HG03354 (cell line): ENCODE measurements at regions not wholly inside any gene's neighbourhood (a gene's known extent, or its start where the extent isn't known, plus 50 kb on each side); places are given as distances from the start of the nearest gene placed in this dataset.
"Not testable (repeated sequence)": the region's sequence is repeated elsewhere in the genome, so short reads cannot be mapped to it uniquely, and the experiment has no call there.

Source experiments
- ATAC-seq: cut with Tn5 transposase; IDR thresholded peaks from one replicate; pipeline ENCODE4 v1.9.1; 2021; ENCODE audit warnings: mild to moderate bottlenecking; ENCODE audit not compliant: unreplicated experiment, poor library complexity, severe bottlenecking

DNA sequence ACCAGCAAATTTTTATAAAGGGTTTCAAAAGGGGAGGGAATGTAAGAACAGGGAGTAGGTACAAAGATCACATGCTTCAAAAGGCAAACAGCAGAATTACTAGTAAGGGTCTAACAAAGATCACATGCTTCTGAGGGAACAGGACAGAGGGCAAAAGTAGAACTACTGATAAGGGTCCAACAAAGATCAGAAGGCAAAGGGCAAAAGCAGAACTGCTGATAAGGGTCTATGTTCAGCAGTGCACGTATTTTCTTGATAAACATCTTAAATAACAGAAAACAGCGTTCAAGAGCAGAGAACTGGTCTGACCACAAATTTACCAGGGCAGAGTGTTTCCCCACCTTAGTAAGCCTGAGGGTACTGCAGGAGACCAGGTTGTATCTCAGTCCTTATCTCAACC, 469.5 kb upstream of the PIK3R1 start:
- ATAC-seq: no peak

DNA sequence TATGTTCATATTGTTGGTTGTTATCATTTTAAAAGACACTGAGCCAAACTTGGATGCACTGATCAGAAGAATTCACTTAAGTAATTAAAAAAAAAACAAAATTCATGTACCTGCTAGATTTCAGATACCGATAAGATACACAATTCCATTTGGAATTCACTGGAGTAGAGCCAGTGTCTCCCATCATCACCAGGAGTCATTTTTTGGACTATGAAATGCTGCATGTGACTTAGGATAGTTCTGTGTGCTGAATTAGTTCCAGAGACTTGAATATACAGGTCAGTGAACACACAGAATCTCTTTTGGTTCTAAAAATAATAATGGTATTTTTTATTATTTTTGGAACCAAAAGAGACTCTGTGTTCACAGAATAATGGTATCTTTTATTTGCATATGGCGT, 482.6 kb upstream of the PIK3R1 start:
- no peak for ATAC-seq

DNA sequence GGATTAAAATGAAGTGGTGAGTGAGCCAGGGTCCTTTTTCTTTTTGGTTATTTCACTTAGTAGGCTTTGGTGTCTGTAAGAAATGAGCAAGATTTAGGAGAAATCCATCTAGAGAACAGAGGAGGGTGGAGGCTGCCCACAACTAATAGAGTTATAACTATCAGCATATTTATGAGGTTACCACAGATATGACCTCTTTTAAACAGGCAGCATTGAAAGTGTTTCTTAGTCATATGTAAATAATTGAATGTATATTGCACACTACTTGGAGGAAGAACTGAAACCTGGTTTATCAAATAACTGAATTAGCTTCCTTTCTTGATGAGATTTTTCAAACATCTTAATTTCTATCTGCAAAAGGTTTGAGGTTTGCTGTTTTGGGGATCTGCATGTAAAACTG, 483.1 kb upstream of the PIK3R1 start:
- no peak for ATAC-seq

DNA sequence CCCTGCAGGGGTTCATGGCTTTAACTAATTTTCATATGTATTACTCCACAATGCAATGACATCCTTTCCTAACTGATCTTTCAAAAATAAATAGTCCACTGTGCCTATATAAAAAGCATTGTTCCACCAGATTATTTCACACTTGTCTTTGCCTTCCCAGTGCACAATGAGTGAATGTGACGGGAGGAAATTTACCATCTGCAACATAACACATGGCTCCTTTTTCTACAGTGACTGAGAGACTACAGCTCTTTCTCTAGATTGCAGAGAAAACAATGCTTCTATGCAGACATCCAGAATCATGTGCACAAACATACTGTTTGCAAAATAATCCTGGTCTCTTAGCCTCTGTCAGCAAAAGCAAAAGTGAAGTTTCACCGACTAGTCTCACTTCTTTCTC, 483.7 kb upstream of the PIK3R1 start:
- ATAC-seq: no peak

DNA sequence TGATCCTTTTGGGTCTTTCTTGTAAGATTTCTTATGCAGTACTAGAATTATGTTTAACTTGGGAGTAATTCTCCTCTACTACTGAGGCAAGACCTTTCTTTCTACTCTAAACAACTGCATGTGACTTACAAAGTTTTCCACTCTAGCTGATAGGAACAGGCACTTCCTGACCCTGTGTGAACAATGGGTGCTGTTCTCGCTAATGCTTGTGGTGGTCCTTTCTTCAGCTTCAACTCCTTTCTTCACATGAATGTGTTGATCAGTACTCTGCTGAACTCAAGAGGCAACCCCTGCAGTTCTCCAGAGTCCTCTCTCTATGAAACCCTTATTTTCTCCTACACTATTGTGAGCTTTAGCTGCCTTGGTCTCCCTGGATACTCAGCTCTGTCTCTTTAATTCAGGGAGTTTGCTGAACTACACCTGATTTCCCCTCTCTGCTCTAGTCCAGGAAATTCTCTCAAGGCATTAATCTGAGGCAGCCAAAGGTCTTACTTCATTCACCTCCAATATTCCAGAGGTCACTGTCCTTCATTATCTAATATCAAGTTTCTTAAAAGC, 484.6 kb upstream of the PIK3R1 start:
- no peak for ATAC-seq

DNA sequence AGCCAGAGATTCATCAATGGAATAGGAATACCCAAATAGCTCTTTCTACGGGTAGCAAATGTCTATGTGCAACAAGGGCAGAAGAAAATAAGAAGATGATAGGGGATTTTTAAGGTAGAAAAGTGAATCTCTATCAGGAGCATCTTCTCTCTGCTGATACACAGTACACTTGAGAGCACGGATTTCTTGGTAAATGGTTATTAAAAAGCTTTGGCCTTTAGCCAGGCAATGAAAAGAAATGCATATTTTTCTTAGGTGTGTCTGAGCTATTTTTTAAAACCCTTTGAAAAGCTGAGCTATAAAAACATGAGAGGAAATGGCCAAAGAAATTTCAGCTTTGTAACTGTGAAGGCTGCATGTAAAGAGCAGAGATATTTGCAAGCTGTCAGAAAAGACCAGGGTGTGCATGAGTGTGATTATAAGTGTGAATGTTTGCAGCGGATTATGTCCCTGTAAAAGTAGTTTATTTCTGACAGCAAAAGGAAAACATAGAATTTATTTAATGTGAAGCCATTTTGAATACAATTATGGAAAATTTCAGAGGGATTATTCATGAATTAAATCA, 487.1 kb upstream of the PIK3R1 start:
- no peak for ATAC-seq

DNA sequence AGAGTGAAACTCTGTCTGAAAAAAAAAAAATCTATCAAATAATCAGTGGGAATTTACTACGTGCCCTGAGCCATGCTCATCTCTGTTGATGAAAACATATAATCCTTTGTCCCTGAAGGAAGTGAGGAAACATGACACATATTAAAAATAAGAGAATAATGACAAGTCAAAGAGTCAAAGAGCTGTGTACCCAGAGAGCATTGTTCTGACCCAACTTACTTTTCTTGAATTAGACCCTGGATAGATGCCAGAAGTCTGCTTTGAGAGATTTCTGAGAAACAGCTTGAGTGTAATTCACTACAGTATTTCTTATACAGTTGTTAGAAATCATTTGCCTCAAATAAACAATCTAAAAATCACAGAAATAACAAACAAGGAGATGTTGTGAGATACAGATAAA, 490.0 kb upstream of the PIK3R1 start:
- ATAC-seq: no peak

DNA sequence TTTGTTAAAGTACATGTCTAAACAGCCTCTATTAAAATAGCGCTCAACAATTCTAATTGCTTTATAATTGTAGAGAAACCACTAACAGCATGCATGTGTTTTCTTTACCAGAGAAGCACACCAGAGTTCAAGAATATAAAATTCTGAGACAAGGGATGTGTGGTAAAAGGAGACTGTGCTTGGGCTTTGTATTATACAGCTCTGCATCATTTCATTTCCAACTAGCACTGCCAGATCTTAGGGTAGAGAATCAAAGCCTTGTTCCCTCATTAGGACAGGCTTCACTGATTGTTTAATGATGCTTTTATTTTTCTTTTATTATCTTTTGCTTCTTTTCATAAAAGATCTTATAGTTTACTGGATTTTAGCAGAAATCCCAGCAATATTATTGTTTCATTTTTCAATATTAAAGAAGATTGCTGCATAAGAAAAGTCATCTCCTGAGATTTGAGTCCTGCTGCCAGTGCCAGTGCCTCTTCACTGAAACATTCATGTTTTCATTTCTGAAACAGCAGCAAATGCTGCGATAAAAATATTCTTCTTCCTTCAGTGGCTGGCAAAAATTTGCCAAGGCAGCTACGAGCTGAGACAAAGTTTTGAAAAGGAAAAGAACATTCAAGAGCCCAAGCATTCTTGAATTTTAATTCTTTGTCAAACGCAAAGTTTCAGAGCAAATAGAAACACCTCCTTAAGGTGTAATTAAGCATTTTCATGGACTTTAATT, 491.0 kb upstream of the PIK3R1 start:
- no peak for ATAC-seq

DNA sequence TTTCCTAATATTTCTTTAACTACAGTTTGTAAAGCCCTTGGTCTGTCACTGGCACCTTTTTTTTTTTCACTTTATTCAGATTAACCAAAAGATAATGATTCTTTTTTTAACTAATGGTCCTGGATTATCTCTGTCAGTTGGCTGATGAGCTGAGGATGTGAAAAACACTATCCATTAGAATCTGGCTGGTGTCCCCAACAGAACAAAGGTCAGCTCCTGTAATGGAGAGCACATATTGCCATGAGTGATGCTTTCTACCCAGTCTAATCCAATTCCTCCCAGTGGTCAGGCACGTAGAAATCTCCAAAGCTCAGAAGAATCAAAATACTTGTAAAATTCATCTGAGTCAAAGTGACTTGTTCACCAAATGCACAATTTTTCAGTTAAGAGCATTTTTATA, 491.7 kb upstream of the PIK3R1 start:
- no peak for ATAC-seq

DNA sequence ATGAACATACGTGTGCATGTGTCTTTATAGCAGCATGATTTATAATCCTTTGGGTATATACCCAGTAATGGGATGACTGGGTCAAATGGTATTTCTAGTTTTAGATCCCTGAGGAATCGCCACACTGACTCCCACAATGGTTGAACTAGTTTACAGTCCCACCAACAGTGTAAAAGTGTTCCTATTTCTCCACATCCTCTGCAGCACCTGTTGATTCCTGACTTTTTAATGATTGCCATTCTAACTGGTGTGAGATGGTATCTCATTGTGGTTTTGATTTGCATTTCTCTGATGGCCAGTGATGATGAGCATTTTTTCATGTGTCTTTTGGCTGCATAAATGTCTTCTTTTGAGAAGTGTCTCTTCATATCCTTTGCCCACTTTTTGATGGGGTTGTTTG, 493.0 kb upstream of the PIK3R1 start:
- not testable (repeated sequence) for ATAC-seq

DNA sequence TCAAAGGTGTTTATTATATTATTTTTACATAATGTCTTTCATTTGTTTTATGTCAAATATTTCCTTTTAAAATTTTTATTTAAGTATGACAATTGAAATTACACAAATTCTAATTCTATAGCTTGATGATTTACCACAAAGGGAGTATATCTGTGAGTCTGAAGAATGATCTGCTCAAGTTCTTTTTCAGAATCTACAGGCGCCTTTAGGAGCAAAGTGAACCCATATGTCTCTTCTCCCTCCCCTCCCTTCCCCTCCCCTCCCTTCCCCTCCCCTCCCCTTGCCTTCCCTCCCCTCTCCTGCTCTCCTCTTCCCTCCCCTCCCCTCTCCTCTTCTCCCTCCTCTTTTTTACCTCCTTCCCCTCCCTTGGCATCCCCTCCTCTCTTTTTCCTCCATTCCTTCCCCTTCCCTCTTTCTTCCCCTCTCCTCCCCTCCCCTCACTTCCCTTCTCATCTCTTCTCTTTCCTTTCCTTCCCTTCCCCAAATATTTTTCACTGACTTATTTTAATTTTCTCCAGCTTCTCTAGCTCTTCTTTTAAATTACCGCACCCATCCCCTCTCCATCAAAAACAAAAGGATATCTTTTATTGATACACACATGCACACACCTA, 495.3 kb upstream of the PIK3R1 start:
- no peak for ATAC-seq

DNA sequence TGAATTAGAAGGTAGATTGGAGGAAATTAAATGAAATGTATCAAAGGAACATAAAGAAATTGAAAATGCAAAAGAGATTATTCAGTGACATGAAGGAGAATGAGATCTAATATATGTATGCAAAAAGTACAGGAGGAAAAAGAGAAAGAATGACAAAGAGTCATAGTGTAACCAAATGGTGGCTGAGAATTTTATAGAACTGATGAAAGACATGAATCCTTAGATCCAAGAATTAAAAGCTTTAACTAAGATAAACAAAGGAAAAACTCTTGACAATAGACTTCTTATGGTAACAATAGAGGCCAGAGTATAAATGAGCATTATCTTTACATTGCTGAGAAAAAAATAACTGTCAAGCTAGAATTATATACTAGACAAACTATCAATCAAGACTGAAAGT, 505.4 kb upstream of the CD180 start:
- no peak for ATAC-seq

DNA sequence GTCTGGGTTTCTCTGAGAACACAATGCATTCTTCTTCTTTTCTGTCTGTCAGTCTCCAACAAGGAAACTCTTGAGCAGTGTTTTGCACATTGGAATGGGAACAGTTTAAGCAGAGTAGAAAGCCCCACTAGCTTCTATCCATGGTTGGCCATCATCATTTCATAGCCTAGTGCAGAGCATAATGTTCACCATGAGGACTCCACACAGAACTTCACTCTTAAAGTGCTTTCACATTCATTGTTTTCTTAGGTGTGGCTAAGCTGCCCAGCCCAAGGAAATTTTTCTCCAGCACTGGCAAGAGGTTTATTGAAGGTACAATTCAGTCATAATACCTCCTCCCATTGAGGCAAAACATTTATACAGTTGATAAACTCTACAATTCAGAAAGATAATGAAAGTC, 503.0 kb upstream of the CD180 start:
- no peak for ATAC-seq

DNA sequence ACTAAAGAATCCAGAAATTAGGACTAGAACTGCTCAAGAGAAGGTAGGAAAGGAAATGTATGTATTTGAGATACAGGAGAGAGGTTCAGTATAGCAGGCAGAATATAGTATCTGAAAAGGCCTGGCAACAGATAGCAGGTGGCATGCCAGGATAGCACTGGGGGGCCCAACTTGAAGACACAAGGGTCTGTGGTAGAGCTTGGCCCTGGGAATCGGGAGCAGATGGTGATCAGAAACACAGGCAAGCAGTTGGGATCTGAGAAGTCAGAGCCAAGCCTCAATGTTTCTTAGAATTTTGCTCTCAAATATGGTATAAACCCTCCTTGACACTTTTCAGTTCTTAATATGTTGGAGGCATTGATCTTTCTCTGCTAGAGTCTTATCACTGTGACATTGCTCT, 499.8 kb upstream of the CD180 start:
- no peak for ATAC-seq

DNA sequence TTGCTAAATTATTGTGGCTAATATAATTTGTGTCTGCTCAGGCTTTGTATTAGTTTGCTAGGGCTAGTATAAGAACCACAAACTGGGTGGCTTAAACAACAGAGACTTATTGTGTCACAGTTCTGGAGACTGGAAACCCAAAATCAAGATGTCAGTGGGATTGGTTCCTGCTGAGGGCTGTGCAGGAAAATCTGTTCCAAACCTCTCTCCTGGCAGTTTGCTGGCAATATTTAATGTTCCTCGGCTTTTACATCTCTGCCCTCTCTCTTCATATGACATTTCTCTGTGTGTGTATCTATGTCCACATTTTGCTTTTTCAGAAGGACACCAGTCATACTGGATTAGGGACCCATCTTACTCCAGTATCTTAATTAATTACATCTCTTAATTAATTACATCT, 498.8 kb upstream of the CD180 start:
- ATAC-seq: no peak

DNA sequence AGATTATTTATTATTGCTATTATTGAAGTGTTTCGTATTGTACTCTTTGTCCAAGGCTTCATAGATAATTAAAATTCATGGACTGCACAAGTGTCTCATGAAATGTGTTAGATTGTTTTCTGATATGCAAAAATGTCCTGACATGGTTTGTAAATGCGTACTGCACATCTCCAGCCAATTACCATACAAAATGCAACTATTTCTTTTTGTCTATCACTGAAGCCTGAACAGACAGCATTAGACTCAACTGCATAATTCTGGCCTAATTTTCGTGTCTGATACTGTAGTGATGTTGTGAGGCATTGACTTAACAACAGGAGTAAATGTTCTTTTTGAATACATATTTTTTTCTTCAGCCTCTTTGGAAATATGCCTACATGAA, 498.2 kb upstream of the CD180 start:
- no peak for ATAC-seq

DNA sequence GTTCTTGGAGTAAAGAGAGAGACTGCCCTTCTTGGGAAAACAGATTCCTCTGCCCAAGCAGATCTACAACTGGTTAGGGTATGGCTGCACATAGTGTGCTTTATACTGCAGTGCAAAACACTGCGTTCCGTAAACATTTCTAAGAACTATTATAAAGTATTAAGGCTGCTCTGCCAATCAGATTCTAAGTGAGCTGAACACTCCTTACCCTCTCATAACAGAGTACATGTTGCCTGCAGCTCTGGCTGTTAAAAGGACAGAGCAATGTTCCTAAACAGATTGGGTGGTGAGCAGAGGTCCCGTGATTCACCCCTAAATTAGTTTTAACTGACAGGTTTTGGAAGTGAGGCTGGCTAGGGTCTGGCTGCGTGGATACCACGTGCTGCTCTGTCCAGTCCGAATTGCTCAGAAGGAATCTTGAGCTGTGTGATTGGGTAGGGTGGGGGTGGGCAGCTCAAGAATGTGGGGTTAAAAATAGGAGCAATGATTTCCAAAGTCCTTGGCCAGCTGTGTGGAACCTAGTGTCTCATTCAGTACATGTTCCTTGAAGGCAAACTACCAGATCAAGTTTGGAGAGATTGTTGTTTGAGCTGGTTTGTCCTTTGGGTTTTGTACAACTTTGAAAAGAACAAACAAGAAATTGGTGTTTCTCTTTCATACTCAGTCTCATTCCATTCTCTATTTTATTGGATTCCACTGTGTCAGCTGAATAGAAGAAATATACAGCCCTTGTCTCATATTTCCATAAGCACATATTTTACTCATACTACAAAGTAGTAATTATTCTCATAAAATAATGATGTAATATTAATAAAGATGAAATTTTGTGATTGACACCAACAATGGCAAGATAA, 497.6 kb upstream of the CD180 start:
- ATAC-seq: no peak

DNA sequence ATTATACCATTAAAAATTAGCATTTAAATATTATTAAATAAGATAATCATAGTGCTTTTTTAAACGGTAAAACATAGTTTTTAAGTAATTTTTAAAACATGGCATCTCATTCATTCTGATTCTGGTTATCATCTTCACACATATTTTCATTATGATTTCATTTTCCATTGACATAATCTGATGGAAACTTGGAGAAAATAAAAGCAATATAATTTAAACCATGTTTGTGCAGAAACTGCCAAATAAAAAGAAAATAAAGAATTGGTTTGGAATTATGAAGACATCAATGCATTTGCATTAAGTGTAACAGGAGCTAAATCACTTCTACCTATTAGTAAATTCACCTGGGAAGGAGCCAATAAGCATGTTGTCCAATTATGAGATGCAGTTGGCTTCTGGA, 490.1 kb upstream of the CD180 start:
- no peak for ATAC-seq

DNA sequence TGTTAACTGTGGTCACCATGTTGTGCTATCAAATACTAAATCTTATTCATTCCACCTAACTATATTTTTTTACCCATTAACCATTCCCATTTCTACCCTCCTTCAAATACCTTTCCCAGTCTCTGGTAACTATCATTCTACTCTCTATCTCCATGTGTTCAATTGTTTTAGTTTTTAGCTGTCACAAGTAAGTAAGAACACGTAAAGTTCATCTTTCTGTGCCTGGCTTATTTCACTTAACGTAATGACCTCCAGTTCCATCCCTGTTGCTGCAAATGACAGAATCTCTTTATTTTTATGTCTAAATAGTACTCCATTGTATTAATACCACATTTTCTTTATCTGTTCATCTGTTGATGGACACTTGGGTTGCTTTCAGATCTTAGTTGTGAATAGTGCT, 485.1 kb upstream of the CD180 start:
- no peak for ATAC-seq

DNA sequence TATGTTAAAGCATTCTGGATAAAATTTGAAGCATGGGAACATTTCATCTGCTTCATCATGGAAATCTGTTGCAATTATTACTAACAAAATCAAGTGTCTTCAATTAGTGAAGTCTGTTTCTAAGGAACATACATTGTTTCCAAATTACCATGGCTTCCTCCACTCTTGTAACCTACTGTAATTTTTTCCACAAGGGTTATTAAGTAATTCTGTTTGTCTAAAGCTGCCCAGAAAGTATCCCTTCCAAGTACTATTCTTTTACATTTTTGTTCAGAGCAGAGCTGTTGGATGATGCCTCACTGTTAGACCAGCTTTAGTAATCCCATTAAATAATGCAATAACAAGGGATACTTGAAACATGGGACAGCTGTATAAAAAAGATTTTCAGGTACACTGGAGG, 483.5 kb upstream of the CD180 start:
- no peak for ATAC-seq
